H1 (cell line): ENCODE measurements at regions not wholly inside any gene's neighbourhood (a gene's known extent, or its start where the extent isn't known, plus 50 kb on each side); places are given as distances from the start of the nearest gene placed in this dataset.

Source experiments
- CTCF ChIA-PET: fragments of 300-600 bp; sonication (Branson Sonifier 250); formaldehyde crosslinking; loops from one replicate; lab custom pipeline; 2021; ENCODE audit not compliant: partially characterized antibody; lab: Charles Lee
- POLR2A ChIA-PET: fragments of 300-600 bp; sonication (Branson Sonifier 250); formaldehyde crosslinking; loops from one replicate; lab custom pipeline; 2021; ENCODE audit warnings: inconsistent platforms; ENCODE audit not compliant: partially characterized antibody; lab: Charles Lee
- DNase-seq, 2 experiments: peaks; one replicate each; pipeline versions ENCODE4 v3.0.0 to v3.0.0-alpha.2; 2010 to 2022; ENCODE audit warnings: low spot score in 2 of 2, low read depth in 1 of 2, mixed read lengths in 1 of 2
- FAIRE-seq: peaks from 2 replicates; lab custom pipeline; 2011; peaks lifted over from hg19 to GRCh38; lab: Jason Lieb, UNC
- H2AFZ ChIP-seq: 2 replicates; pipeline ENCODE4 v1.8.1; 2012; ENCODE audit warnings: low read length, inconsistent platforms
- H2AK5ac ChIP-seq: 2 replicates; pipeline ENCODE4 v1.6.1; 2013; ENCODE audit warnings: low read depth, low read length
- H2BK120ac ChIP-seq: replicated peaks from 2 replicates; pipeline ENCODE3; 2013; ENCODE audit warnings: low read depth, low read length, inconsistent platforms
- H2BK12ac ChIP-seq: 2 replicates; pipeline ENCODE4 v1.6.1; 2013; ENCODE audit warnings: low read depth, low read length
- H2BK15ac ChIP-seq: 2 replicates; pipeline ENCODE4 v1.6.1; 2013; ENCODE audit warnings: low read length
- H2BK20ac ChIP-seq: 2 replicates; pipeline ENCODE4 v1.6.1; 2013; ENCODE audit warnings: low read length
- H2BK5ac ChIP-seq: 2 replicates; pipeline ENCODE4 v1.6.1; 2013; ENCODE audit warnings: low read depth, low read length
- H3K14ac ChIP-seq: 2 replicates; pipeline ENCODE4 v1.6.1; 2013; ENCODE audit warnings: inconsistent platforms; ENCODE audit not compliant: insufficient read length
- H3K18ac ChIP-seq: 2 replicates; pipeline ENCODE4 v1.6.1; 2013; ENCODE audit warnings: low read length; ENCODE audit errors: extremely low read depth
- H3K23ac ChIP-seq: 2 replicates; pipeline ENCODE4 v1.6.1; 2013; ENCODE audit warnings: inconsistent platforms; ENCODE audit not compliant: insufficient read length
- H3K23me2 ChIP-seq: 2 replicates; pipeline ENCODE4 v1.6.1; 2013; ENCODE audit warnings: low read depth, low read length
- H3K27ac ChIP-seq: 2 replicates; pipeline ENCODE4 v1.6.1; 2011; ENCODE audit warnings: low read depth, low read length, inconsistent platforms
- H3K27me3 ChIP-seq, 4 experiments: replicated peaks in 1 of 4; 1 replicate in 1 of 4; 2 replicates in 3 of 4; pipeline versions ENCODE4 v1.6.1 to v1.8.1; 2011 to 2013; ENCODE audit warnings: low read length in 3 of 4, mild to moderate bottlenecking in 3 of 4, inconsistent platforms in 2 of 4, mixed read lengths in 2 of 4, moderate library complexity in 1 of 4; ENCODE audit not compliant: control insufficient read depth in 3 of 4, insufficient read depth in 3 of 4; ENCODE audit errors: extremely low read depth in 1 of 4
- H3K36me3 ChIP-seq, 4 experiments: 2 replicates each; pipeline versions ENCODE4 v1.6.1 to v1.8.1; 2011 to 2013; ENCODE audit warnings: mild to moderate bottlenecking in 4 of 4, low read length in 3 of 4, moderate library complexity in 2 of 4, control low read depth in 1 of 4, inconsistent platforms in 1 of 4; ENCODE audit not compliant: insufficient read depth in 4 of 4, control insufficient read depth in 2 of 4
- H3K4ac ChIP-seq: replicated peaks from 2 replicates; pipeline ENCODE3; 2013; ENCODE audit warnings: low read length, low read depth, mixed read lengths, inconsistent platforms; ENCODE audit not compliant: insufficient read length
- H3K4me1 ChIP-seq, 4 experiments: replicated peaks in 1 of 4; 1 replicate in 1 of 4; 2 replicates in 3 of 4; pipeline versions ENCODE4 v1.6.1 to v1.8.1; 2011 to 2013; ENCODE audit warnings: low read length in 3 of 4, inconsistent platforms in 2 of 4, mixed read lengths in 1 of 4; ENCODE audit not compliant: insufficient read depth in 4 of 4, control insufficient read depth in 3 of 4
- H3K4me2 ChIP-seq, 2 experiments: 2 replicates each; pipeline versions ENCODE4 v1.6.1 to v1.8.1; 2011 to 2013; ENCODE audit warnings: low read depth in 2 of 2, low read length in 2 of 2, control low read depth in 1 of 2, inconsistent platforms in 1 of 2, mild to moderate bottlenecking in 1 of 2; ENCODE audit not compliant: insufficient read depth in 1 of 2
- H3K4me3 ChIP-seq, 4 experiments: fragments of 200-600, 300-600 bp in 1 of 4; sonication (generic), shearing (Covaris generic), sonication (Bioruptor Twin) in 1 of 4; 2 replicates each; pipeline versions ENCODE4 v1.5.1 to v1.8.1; 2011 to 2016; ENCODE audit warnings: low read length in 4 of 4, low read depth in 3 of 4, control low read depth in 2 of 4, inconsistent platforms in 2 of 4, mild to moderate bottlenecking in 2 of 4, mixed read lengths in 1 of 4, moderate library complexity in 1 of 4; ENCODE audit not compliant: insufficient read depth in 2 of 4; ENCODE audit errors: extremely low read depth in 1 of 4
- H3K56ac ChIP-seq: replicated peaks from 2 replicates; pipeline ENCODE3; 2013; ENCODE audit warnings: low read depth, mild to moderate bottlenecking, mixed read lengths, low read length, inconsistent platforms; ENCODE audit not compliant: insufficient read length
- H3K79me1 ChIP-seq: 2 replicates; pipeline ENCODE4 v1.6.1; 2013; ENCODE audit warnings: low read depth, low read length, control low read depth
- H3K79me2 ChIP-seq, 2 experiments: 2 replicates each; pipeline versions ENCODE4 v1.6.1 to v1.8.1; 2012 to 2013; ENCODE audit warnings: low read length in 2 of 2, mild to moderate bottlenecking in 2 of 2, inconsistent platforms in 1 of 2; ENCODE audit not compliant: insufficient read depth in 2 of 2, control insufficient read depth in 1 of 2
- H3K9ac ChIP-seq, 4 experiments: replicated peaks in 1 of 4; 1 replicate in 1 of 4; 2 replicates in 3 of 4; pipeline versions ENCODE4 v1.6.1 to v1.8.1; 2011 to 2013; ENCODE audit warnings: low read depth in 3 of 4, low read length in 3 of 4, control low read depth in 2 of 4, mild to moderate bottlenecking in 2 of 4, moderate library complexity in 2 of 4, inconsistent platforms in 1 of 4; ENCODE audit errors: extremely low read depth in 1 of 4
- H3K9me3 ChIP-seq, 2 experiments: 2 replicates each; pipeline versions ENCODE4 v1.6.1 to v1.8.1; 2012 to 2013; ENCODE audit warnings: mild to moderate bottlenecking in 2 of 2, moderate library complexity in 2 of 2, control low read depth in 1 of 2, inconsistent platforms in 1 of 2, low read depth in 1 of 2, low read length in 1 of 2, mixed read lengths in 1 of 2; ENCODE audit not compliant: insufficient read depth in 2 of 2
- H4K20me1 ChIP-seq, 2 experiments: replicated peaks in 1 of 2; 2 replicates each; pipeline versions ENCODE3 to v1.8.1; 2011 to 2013; ENCODE audit warnings: inconsistent platforms in 2 of 2, low read length in 2 of 2, mild to moderate bottlenecking in 1 of 2; ENCODE audit not compliant: insufficient read depth in 2 of 2, control insufficient read depth in 1 of 2
- H4K5ac ChIP-seq: 2 replicates; pipeline ENCODE4 v1.6.1; 2013; ENCODE audit warnings: low read length, low read depth, mixed read lengths, inconsistent platforms; ENCODE audit not compliant: insufficient read length
- H4K8ac ChIP-seq: 2 replicates; pipeline ENCODE4 v1.8.0; 2013; ENCODE audit warnings: mild to moderate bottlenecking, moderate library complexity, low read length, inconsistent platforms; ENCODE audit not compliant: insufficient read depth; ENCODE audit errors: extremely low read depth
- H4K91ac ChIP-seq: replicated peaks from 2 replicates; pipeline ENCODE3; 2013; ENCODE audit warnings: low read length, mixed read lengths, inconsistent platforms; ENCODE audit not compliant: insufficient read length
- ASH2L ChIP-seq: fragments of 200-600, 300-600 bp; sonication (generic); IDR thresholded peaks from one replicate; pipeline ENCODE4 v1.7.1; 2017; ENCODE audit warnings: low read length
- CBX8 ChIP-seq: fragments of 300-800, 300-1000 bp; sonication (generic); IDR thresholded peaks from 2 replicates; pipeline ENCODE4 v1.7.1; 2016; ENCODE audit warnings: low read depth, low read length, borderline replicate concordance
- HDAC2 ChIP-seq, 2 experiments: fragments of 300-600 bp in 1 of 2; sonication (generic) in 1 of 2; IDR thresholded peaks; 2 replicates each; pipeline ENCODE4 v1.6.1; 2011 to 2012; ENCODE audit warnings: low read depth in 2 of 2, low read length in 2 of 2, mild to moderate bottlenecking in 2 of 2, moderate library complexity in 2 of 2, borderline replicate concordance in 1 of 2, inconsistent platforms in 1 of 2
- JUN ChIP-seq: IDR thresholded peaks from 2 replicates; pipeline ENCODE4 v1.6.1; 2011; ENCODE audit warnings: low read depth, mild to moderate bottlenecking, improper control_type of control experiment, low read length
- KDM1A ChIP-seq: fragments of 200-600, 300-600 bp; sonication (generic); IDR thresholded peaks from 2 replicates; pipeline ENCODE4 v1.7.1; 2016; ENCODE audit warnings: mild to moderate bottlenecking, low read length, borderline replicate concordance
- POU5F1 ChIP-seq: IDR thresholded peaks from 2 replicates; pipeline ENCODE4 v1.6.1; 2011; ENCODE audit warnings: low read depth, mild to moderate bottlenecking, low read length, moderate library complexity
- RFX5 ChIP-seq: IDR thresholded peaks from 2 replicates; pipeline ENCODE4 v1.6.1; 2011; ENCODE audit warnings: low read depth, low read length, improper control_type of control experiment, borderline replicate concordance
- SIN3A ChIP-seq, 2 experiments: IDR thresholded peaks in 1 of 2; conservative IDR thresholded peaks in 1 of 2; 2 replicates each; pipeline ENCODE4 v1.6.1; 2011 to 2012; ENCODE audit warnings: low read length in 2 of 2, improper control_type of control experiment in 1 of 2, low read depth in 1 of 2, mild to moderate bottlenecking in 1 of 2
- SRF ChIP-seq: IDR thresholded peaks from 2 replicates; pipeline ENCODE4 v1.6.1; 2011; ENCODE audit warnings: mild to moderate bottlenecking, low read depth, low read length, moderate library complexity
- TAF7 ChIP-seq: optimal IDR thresholded peaks from 2 replicates; pipeline ENCODE3; 2011; ENCODE audit warnings: low read depth, mild to moderate bottlenecking, inconsistent platforms, low read length, moderate library complexity, borderline replicate concordance
- YY1 ChIP-seq: IDR thresholded peaks from 2 replicates; pipeline ENCODE4 v1.6.1; 2011; ENCODE audit warnings: low read depth, mild to moderate bottlenecking, low read length
- WGBS, 2 experiments: shearing (Covaris generic) in 1 of 2; methylation state at CpG; one replicate each; pipeline versions ENCODE4 v1.1.6 to v1.1.7; 2013 to 2015; ENCODE audit warnings: low lambda C conversion rate in 2 of 2, mixed read lengths in 2 of 2, inconsistent platforms in 1 of 2, low coverage in 1 of 2, missing lambda C conversion rate in 1 of 2; ENCODE audit not compliant: insufficient replicate concordance in 2 of 2, insufficient coverage in 1 of 2, insufficient read length in 1 of 2; ENCODE audit errors: extremely low coverage in 1 of 2, missing lambda C conversion rate in 1 of 2; 5-methylcytosine and 5-hydroxymethylcytosine counted together
- TF ChIP-seq, protein P1 (sequence below), 3 experiments: IDR thresholded peaks; 1 replicate in 2 of 3; 2 replicates in 1 of 3; pipeline versions ENCODE4 v1.5.1 to v1.6.1; 2011; ENCODE audit warnings: low read length in 3 of 3, mild to moderate bottlenecking in 3 of 3, inconsistent platforms in 2 of 3, low read depth in 1 of 3, moderate library complexity in 1 of 3; ENCODE audit not compliant: insufficient read depth in 1 of 3; ENCODE audit errors: control extremely low read depth in 1 of 3

- Histone ChIP-seq H4K8ac (no peak overlapping the region), H3K79me2 (no peaks in the 10 kb centered on the region), H3K4ac (no peak overlapping the region), H3K14ac (no peak overlapping the region), H3K27me3 (no peaks in the 10 kb centered on the region), H3K79me1 (no peaks in the 10 kb centered on the region), H3K23ac (no peak overlapping the region), H2BK120ac (no peak overlapping the region), H3K18ac (no peak overlapping the region), H3K27ac (no peak overlapping the region), H2BK20ac (no peak overlapping the region), H2BK5ac (no peak overlapping the region), H4K91ac (no peak overlapping the region), H3K4me1 (no peaks in the 10 kb centered on the region), H4K5ac (no peak overlapping the region), H3K9me3 (peaks cover 11 to 30% of the 10 kb centered on the region in 2 experiments), H2BK15ac (no peak overlapping the region), H3K56ac (no peak overlapping the region), H3K9ac (no peak overlapping the region), H3K23me2 (no peaks in the 10 kb centered on the region), H2BK12ac (no peak overlapping the region), H3K36me3 (no peaks in the 10 kb centered on the region), H2AK5ac (no peak overlapping the region), H4K20me1 (no peaks in the 10 kb centered on the region), H3K4me2 (no peak overlapping the region), H3K4me3 (no peak overlapping the region), H2AFZ (no peak overlapping the region)
- ChIA-PET CTCF (interaction anchor here (1.3 kb wide), 1 partner anchor 10 kb away, joined by 4 read pairs; no protein-coding TSS in a partner anchor), POLR2A (no interaction called here)
- no peak for DNase-seq
- FAIRE-seq, result no peak
- 47% methylated on average over 2 of the region's 2 CpGs; no CpG with 5 or more reads in 1 of the 2 experiments for WGBS, 2 experiments
- no peak for TF ChIP-seq SIN3A (conservative IDR thresholded peaks at IDR 0.05 in 1 of 2, IDR thresholded peaks at IDR 0.05 in 1 of 2; ENCODE audit: low read depth in 1 of 2, low read length in 2 of 2)
- TF ChIP-seq POU5F1, result no peak
- TF ChIP-seq CBX8, result no peak
- TF ChIP-seq KDM1A, result no peak
- no peak for TF ChIP-seq TAF7
- TF ChIP-seq HDAC2 (IDR thresholded peaks at IDR 0.05; ENCODE audit: borderline replicate concordance in 1 of 2, low read depth in 2 of 2, low read length in 2 of 2), result no peak
- TF ChIP-seq, protein P1, sequence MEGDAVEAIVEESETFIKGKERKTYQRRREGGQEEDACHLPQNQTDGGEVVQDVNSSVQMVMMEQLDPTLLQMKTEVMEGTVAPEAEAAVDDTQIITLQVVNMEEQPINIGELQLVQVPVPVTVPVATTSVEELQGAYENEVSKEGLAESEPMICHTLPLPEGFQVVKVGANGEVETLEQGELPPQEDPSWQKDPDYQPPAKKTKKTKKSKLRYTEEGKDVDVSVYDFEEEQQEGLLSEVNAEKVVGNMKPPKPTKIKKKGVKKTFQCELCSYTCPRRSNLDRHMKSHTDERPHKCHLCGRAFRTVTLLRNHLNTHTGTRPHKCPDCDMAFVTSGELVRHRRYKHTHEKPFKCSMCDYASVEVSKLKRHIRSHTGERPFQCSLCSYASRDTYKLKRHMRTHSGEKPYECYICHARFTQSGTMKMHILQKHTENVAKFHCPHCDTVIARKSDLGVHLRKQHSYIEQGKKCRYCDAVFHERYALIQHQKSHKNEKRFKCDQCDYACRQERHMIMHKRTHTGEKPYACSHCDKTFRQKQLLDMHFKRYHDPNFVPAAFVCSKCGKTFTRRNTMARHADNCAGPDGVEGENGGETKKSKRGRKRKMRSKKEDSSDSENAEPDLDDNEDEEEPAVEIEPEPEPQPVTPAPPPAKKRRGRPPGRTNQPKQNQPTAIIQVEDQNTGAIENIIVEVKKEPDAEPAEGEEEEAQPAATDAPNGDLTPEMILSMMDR (IDR thresholded peaks at IDR 0.05; ENCODE audit: control extremely low read depth in 1 of 3, insufficient read depth in 1 of 3, low read depth in 1 of 3, low read length in 3 of 3), result no peak
- TF ChIP-seq YY1, result no peak
- TF ChIP-seq JUN, result no peak
- TF ChIP-seq ASH2L, result no peak
- no peak for TF ChIP-seq SRF
- TF ChIP-seq RFX5, result no peak
These were observed 57.8 kb upstream of the TMEM97 start for GRCh38 chr17:28261219-28261618.
